OCI-M2 (cell line): ENCODE measurements at regions not wholly inside any gene's neighbourhood (a gene's known extent, or its start where the extent isn't known, plus 50 kb on each side); places are given as distances from the start of the nearest gene placed in this dataset.

Experiments
- DNase-seq: peaks from one replicate; lab custom pipeline; 2025; ENCODE audit not compliant: unreplicated experiment; lab: John Stamatoyannopoulos, UW

- DNase-seq: no peak
Measured at GRCh38 chr13:50715402-50716146, 127.9 kb downstream of the DLEU7 start.

- no peak for DNase-seq
Measured at GRCh38 chr13:50720861-50721671, 122.4 kb downstream of the DLEU7 start.

GRCh38 chr13:50721672-50721992, 121.9 kb downstream of the DLEU7 start:
- DNase-seq: no peak

- DNase-seq: no peak
Measured at GRCh38 chr13:50722440-50723125, 120.9 kb downstream of the DLEU7 start.

GRCh38 chr13:50724438-50724837, 119.1 kb downstream of the DLEU7 start:
- DNase-seq: no peak

GRCh38 chr13:50724913-50725312, 118.6 kb downstream of the DLEU7 start:
- no peak for DNase-seq

- DNase-seq: no peak
Measured at GRCh38 chr13:50726164-50726563, 117.3 kb downstream of the DLEU7 start.

GRCh38 chr13:50729177-50729576, 114.3 kb downstream of the DLEU7 start:
- DNase-seq: no peak

- DNase-seq: no peak
Measured at GRCh38 chr13:50730496-50731351, 112.8 kb downstream of the DLEU7 start.

GRCh38 chr13:50731400-50731799, 112.1 kb downstream of the DLEU7 start:
- no peak for DNase-seq

- no peak for DNase-seq
Measured at GRCh38 chr13:50732712-50733111, 110.8 kb downstream of the DLEU7 start.

GRCh38 chr13:50733392-50733791, 110.1 kb downstream of the DLEU7 start:
- DNase-seq: no peak

GRCh38 chr13:50735071-50735470, 108.4 kb downstream of the DLEU7 start:
- DNase-seq: no peak

- DNase-seq: no peak
Measured at GRCh38 chr13:50740052-50740741, 103.3 kb downstream of the DLEU7 start.

GRCh38 chr13:50742353-50742752, 101.1 kb downstream of the DLEU7 start:
- DNase-seq: no peak

GRCh38 chr13:50742968-50743367, 100.5 kb downstream of the DLEU7 start:
- no peak for DNase-seq

GRCh38 chr13:50744116-50744660, 99.3 kb downstream of the DLEU7 start:
- no peak for DNase-seq

GRCh38 chr13:50745542-50746115, 97.9 kb downstream of the DLEU7 start:
- DNase-seq: no peak

GRCh38 chr13:50747737-50748350, 95.6 kb downstream of the DLEU7 start:
- DNase-seq: no peak
